WI38 (cell line): ENCODE measurements at regions not wholly inside any gene's neighbourhood (a gene's known extent, or its start where the extent isn't known, plus 50 kb on each side); places are given as distances from the start of the nearest gene placed in this dataset.

Source experiments
- H3K4me3 ChIP-seq: 2 replicates; pipeline ENCODE4 v1.5.1; 2011; ENCODE audit warnings: low read depth, mild to moderate bottlenecking, control low read depth, low read length
- CTCF ChIP-seq: IDR thresholded peaks from 2 replicates; pipeline ENCODE4 v1.5.1; 2012; ENCODE audit warnings: low read depth, mild to moderate bottlenecking, control low read depth, low read length

- TF ChIP-seq CTCF = no peak
- H3K4me3 ChIP-seq = no peak overlapping the region
Measured at GRCh38 chr2:111678161-111678560, 205.8 kb downstream of the ANAPC1 start.

DNA sequence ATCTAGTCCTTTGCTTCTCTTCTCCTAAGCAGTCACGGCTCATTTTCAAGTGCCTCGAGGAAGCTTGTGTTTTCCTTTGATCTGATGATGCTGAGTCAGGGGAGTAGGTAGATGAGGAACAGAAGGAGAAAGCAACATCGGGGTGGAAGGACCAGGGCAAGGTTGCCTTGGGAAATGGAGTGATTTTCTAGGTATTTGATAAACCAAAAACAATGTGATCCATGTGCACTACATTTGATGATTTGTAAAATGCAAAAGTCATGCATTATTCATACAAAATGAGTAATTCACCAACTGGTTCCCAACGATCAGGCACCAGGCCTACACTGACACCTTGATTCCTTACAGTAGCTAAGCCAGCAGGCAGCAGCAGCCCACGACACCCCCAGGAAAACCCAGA, 205.3 kb downstream of the ANAPC1 start:
- H3K4me3 ChIP-seq = no peak overlapping the region
- no peak for TF ChIP-seq CTCF

GRCh38 chr2:111679202-111679601, 204.8 kb downstream of the ANAPC1 start:
- H3K4me3 ChIP-seq = no peak overlapping the region
- TF ChIP-seq CTCF = no peak

DNA sequence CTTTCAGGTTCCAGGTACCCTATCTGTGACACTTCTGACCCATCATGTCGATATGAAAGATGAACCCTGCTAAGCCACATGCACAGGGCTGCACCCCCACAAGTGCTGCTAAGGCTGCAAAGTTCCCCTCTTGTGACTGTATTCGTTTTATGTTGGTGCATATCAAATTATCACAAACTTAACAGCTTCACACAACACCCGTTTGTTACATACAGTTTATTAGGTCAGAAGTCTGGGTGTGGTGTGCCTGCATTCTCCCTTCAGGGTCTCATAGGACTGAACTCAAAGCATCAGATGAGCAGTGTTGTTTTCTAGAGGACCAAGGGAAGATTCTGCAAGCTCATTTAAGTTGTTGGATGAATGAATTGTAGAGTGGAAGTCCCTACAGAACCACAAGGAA, 199.4 kb downstream of the ANAPC1 start:
- no peak for TF ChIP-seq CTCF
- no peak overlapping the region for H3K4me3 ChIP-seq

DNA sequence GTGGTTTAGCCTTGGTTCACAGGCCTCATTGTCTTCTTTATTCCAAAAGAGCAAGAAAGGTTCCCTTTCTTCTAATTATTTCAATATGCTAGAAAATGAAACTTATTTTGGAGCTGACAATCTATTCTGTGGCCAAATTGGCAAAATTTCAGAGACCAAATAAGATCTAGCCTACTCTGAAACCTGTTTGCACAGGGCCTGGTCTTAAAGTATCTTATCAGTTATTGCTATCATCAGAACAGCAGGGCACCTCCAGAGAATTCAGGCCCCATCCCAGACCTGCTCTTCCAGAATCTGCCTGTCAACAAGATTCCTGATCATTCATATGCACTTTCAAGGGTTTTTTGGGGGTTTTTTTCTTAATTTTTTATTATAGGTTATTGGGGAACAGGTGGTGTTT, 198.7 kb downstream of the ANAPC1 start:
- TF ChIP-seq CTCF = no peak
- no peak overlapping the region for H3K4me3 ChIP-seq

DNA sequence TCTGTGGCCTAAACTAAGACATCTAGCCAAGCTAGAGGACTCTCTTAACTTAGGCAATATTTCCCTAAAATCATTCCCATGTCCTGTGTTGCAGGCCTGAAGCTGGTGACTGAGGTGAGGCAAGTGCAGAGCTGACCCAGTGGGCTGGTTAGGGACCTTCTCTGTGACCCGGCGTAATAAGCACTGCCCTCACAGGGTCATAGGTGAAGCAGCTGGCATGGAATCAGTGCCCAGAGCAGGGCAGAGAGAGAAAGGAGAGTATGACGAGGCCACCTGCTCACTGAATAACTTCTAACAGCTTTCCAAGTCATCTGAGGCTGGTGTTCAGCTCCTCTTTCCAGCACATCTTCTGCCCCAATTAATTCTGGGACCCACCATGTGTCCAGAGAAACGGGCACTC, 197.0 kb downstream of the ANAPC1 start:
- H3K4me3 ChIP-seq = no peak overlapping the region
- no peak for TF ChIP-seq CTCF

- no peak for TF ChIP-seq CTCF
Measured at GRCh38 chr2:111687911-111688310, 196.1 kb downstream of the ANAPC1 start.

More at GRCh38 chr2:111687911-111688310, 196.1 kb downstream of the ANAPC1 start:
- H3K4me3 ChIP-seq = no peak overlapping the region
